HG03378 (cell line): ENCODE measurements at regions not wholly inside any gene's neighbourhood (a gene's known extent, or its start where the extent isn't known, plus 50 kb on each side); places are given as distances from the start of the nearest gene placed in this dataset.

Source experiments
- ATAC-seq: cut with Tn5 transposase; IDR thresholded peaks from one replicate; pipeline ENCODE4 v1.9.1; 2021; ENCODE audit warnings: mild to moderate bottlenecking, moderate library complexity; ENCODE audit not compliant: unreplicated experiment

DNA sequence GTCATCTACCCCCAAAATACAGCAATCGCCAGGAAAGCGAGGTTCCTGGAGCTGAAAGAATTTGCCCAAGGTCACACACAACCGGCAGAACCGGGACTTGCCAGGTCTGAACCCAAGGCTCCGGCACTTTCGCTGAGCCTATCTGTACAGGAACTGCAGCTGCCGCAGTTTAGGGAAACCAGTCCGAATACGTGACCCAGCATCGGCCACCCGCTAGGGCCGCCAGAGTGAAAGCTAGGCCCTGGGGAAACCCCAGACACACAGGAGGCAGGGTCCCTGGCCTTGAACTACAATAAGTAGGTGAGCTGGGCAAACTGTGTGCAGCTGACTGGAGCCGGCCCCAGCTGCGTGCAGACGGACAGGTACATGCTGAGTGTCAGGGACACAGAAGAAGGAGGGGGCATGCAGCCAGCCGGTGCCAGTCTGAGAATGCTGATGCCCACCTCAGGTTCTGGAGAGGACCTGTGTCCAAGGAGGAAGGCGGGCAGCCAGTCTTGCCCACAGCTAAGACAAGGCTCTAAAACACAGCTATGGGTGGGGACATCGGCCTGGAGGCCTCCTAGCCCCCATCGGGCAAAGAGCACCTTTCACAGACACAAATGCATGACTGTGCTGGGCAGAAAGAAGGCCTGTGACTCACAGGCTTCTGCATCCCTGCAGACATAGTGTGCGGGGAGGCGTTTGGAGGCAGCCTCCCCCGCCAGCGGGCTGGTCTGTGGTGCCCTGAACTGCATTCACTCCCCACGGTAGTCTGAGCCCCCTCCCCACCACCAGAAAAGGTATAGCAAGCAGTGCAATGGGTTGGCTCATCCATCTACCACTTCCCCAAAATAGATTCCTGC lies 107.4 kb upstream of the ID2 start:
- peak; percentile 39 for ATAC-seq

DNA sequence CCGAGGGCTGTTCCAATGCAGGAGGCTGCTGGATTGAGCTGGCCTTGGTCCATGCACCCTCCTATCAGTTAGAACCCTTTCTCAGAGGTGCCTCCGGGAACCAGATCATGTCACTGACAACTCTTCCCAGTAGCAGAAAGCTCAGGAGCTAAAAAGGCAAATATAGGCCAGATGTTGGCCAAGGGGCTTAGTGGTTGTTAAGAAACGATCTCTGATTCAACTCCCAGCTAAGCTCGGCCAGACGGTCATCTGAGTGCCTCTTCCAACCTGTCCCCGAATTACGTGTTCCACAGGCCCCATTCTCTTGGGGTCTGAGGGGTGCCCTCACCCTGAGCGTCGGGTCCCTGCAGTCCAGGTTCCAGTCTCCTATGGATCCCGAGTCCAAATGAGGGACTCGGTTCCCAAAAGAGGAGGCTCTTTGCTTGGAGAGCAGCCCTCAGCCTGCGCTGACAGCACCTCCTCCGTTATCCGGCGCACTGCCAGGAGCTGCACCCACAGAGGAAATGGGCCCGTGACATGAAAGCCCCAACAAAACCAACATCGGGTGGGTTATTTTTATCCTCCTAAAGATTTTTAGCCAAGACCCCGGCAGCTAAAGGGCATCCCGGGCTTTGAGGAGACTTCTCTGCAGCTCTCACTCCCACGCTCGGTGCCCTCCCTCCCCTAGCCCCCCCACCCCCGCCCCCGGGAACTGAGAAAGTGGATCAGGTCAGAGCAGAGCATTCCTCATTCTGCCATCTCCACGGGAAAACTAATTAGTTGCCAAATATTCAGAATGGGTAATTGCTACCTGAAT lies 106.6 kb upstream of the ID2 start:
- ATAC-seq, result no peak

DNA sequence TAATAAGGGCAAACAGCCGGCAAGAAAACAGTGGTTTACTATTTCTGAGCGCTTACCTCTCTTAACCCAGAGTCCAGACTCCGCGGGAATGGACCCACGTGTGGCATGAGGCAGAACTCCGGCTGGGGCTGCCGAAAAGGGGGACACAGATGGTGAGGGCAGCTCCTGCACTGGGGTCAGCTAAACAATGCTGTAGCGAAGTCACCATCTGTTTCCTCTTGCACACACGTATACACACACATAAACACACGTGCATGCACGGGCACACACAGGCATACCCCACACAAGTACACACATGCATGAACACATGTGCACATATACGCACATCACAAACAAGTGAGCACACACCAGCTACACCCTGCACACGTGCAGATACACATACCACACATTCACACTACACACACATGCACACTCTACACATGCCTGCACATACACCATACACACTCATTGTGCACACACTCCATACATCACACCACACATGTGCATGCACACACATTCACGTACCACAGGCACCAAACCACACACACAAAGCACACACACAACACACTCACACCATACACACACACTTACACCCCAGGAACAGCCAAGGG lies 105.9 kb upstream of the ID2 start:
- ATAC-seq, result no peak

DNA sequence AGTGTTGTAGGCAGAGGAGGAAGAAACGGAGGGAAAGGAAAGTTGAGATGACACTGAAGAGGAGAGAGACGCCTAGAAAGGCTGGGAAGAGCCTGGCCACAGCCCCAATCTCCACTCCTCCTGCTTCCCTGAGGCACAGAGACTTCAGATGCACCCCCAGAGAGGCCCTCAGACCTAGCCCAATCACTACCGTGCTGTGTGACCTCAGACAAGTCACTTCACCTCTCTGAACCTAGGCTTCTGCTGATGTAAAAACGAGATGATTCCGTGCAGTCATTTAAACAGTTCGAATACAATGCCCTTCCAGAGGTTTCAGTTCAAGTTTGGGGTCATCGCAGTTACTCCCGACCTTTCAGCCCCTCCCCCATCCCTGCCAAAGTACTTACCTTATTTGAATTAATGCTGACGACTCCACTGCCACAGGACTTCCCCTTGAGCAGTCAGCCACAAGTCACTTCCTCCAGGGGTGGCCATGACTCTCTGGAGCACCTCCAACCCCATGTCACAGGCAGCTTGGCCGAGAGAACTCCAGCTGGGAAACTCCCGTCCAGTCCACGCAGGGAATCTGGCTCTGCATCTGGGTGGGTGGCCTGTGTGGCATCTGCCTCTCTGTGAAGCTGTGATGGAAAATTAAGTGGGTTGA lies 105.2 kb upstream of the ID2 start:
- no peak for ATAC-seq

DNA sequence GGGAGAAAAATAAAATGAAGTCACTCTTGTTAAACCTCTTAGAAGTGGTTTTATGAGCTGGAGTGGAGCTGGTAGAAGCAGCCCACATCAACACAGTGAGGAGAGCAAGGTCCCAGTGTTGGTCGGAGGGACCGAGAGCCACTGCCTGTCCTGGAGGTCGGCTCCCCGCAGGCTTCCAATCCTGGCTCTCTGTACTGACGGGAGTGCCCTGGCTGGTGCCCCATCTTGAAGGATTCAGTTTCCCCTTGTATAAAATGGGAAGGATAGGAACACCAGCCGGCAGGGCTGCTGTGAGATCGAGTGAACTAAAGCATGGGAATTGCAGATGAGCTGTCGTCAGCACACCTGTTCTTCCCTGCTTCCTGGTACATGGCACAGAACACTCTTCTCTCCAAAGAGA lies 104.3 kb upstream of the ID2 start:
- ATAC-seq, result no peak

DNA sequence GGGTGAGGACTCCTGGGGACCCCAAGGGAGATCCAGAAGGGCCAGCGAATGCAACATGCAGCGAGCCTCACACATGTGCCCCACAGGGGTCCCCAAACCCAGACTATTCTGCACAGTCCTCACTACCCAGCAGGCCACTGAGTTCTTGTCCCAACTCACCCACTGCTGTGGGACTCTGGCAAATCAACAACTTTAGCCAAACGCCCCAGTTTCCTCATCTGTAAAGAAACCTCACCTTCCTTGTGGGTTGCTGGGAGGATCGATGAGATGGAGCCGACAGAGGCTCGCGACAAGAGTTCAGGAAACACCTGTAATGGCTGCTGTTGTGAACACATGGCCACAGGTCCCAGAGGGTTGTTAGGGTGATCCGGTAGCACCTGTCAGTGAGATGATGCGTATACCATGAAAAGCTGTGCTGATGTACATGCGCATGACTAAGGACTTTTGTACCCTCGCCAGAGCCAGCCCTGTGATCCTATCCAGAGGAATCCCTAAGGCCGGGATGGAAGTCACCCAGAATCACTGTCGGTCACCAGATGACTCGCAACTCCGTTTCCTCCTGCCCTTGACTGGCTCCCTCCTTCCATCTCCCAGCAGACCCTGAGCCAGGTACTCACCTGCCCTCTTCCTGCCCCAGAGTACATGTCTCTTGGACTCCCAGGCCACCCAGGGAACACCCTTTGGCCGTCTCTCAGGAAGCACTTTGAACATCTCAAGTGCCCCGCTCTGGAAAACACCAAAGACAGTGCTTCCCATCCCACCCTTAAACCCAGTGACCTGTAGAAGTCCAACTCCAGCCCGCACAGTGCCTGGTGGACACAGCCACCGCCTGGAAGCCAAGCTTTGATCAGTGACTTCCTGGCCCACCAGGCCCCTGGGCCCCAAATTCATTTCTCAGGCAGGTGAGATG lies 103.3 kb upstream of the ID2 start:
- no peak for ATAC-seq

DNA sequence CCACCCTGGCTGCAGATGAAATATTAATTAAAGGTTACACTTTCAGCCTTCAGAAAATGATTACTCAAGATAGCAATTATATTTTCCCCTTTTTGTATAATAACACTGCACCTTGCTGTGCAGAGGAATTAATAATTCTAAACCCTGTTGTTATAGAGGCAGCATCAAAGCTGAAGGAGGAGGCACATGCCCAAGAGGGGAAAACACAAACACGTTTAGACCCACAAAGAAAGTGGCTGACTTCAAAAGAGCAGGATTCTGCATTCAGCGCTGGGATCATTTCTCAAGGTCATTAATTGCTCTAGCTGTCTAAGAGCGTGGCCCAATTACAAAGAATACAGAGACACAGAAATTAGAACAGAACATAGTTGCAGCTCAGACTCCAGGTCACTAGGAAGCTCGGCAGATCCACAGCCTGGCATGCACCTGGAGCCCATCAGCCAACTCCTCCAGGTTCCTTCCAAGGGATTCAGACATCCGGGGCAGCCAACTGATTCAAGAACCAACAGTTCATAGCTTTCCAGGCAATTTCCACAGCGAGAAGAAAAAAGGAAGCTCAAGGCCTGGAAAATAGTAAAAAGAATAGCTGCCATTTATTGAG lies 102.3 kb upstream of the ID2 start:
- no peak for ATAC-seq

DNA sequence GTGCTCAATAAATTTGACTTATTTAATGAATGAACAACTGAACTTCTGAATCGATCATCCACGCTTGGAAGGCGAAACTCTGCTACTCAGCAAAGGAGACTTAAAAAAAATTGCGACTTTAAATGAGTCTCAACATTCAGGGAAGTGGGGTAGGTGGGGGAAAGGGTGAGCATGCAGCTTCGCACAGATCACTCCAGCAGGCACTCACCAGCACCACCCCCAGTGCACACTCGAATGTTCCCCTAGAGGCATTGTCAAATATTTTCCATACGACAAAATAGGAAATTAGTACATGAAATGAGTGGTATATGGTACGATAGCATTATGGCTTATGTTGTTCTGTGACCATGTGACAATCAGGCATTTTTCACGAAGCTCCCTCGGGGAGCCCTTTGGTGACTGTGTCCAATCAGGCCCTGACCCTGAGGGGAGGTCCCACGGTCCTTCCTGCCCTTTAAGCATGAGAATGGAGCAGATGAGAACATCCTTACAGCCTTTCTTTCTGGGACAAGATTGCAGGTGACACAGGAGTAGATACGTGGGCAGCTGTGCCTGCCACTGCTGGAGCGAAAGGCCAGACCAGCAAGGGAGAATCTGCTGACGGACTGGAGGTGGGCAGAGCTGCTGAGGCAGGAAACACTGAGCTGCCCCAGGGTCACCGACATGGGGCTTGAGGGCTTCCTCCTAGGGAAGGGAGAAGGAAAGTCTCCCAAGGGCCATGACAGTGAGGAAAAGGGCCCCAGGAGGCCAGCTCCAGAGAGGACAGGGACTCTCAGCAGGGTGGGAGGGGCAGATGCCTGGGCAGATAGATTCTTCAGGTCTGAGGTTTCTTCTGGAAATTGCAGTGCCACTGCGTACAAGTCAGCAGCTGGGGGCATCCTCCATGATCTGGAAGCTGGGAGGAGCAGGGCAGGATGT lies 101.3 kb upstream of the ID2 start:
- no peak for ATAC-seq

DNA sequence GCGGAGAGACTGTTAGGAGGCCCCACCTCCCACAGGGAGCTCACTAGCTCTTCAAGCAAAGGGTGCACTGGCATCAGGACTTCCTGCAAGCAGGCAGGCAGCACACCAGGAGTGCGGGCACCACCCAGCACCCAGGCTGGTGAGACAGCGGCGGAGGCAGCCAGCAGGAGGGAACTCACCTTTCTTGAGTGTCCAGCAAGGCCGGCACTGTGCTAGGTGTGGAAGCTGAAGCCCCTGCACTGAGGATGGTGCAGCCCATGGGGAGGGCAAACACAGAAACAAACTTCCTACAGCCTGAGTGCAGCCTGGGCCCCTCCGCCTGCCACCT lies 100.7 kb upstream of the ID2 start:
- ATAC-seq, result no peak

DNA sequence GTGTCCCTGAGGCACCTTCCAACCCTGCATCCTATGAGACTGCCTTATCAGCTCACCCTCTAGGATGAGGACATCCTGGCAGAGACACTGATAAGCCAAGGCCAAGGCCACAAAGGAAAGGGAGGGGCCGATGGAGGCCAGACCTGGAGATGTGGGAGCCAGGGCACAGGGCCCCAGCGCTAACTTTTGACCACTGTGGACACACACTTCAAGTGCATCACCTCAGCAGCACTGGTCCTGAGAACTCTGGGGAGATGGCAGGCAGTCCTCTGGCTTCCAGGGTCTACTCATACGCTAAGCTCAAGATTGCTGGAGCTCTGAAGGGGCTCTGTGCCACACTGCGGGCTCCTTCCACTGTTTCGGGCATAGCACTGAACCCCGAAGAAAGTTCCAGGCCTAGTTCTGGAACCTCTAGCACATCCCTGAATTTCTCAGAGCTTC lies 100.2 kb upstream of the ID2 start:
- ATAC-seq, result no peak

DNA sequence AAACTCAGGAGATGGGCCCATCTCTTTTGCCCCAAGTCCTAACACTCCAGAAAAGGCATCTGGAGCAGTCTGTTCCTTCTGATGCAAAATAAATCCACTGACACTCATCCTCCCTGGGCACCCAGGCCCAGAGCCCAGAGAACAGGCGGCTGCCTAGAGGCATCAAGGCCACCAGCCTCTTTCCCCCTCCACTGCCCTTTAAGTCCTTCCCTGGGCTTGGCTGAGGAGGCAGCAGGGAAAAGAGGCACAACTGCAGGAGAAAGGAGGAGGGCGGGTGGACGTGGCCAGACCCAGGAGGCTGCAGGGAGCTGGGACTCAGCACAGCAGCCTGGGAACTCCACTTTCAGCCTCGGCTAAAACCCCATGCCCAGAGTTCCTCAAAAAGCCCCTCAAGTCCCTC lies 99.7 kb upstream of the ID2 start:
- ATAC-seq, result no peak

DNA sequence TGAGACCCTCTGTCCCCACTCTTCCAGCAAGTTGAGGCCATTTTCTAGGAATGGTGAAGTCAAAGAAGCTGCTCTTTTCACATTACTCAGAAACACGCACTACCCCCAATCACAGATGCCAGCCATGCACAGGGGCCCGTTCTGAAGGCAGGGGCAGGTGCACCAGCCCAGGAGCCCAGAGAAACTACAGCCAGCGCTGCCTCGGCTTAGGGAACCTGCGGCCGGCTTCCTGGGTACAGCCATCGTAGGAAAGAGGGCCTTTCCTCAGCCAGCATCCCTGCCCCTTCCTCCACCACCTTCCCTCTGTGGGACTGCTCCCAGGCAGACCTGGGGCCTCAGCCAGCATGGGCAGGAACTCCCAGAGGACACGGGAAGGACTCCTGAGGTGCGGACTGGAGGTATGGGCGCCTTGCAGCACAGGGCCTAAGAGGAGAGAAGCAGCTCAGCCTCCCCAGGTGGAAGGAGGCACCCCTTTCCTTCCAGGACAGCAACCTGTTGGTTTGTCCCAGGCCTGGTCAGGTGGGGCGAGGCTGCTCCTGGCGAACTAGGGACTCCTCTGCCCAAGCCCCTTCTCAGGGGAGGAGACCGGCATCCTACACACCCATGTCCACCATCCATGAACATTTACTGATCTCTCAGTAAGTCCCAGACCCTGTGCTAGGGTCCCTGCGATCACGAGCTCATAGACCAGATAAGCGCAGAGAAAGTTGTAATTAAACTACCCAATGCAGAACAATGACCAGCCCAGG lies 99.0 kb upstream of the ID2 start:
- no peak for ATAC-seq

DNA sequence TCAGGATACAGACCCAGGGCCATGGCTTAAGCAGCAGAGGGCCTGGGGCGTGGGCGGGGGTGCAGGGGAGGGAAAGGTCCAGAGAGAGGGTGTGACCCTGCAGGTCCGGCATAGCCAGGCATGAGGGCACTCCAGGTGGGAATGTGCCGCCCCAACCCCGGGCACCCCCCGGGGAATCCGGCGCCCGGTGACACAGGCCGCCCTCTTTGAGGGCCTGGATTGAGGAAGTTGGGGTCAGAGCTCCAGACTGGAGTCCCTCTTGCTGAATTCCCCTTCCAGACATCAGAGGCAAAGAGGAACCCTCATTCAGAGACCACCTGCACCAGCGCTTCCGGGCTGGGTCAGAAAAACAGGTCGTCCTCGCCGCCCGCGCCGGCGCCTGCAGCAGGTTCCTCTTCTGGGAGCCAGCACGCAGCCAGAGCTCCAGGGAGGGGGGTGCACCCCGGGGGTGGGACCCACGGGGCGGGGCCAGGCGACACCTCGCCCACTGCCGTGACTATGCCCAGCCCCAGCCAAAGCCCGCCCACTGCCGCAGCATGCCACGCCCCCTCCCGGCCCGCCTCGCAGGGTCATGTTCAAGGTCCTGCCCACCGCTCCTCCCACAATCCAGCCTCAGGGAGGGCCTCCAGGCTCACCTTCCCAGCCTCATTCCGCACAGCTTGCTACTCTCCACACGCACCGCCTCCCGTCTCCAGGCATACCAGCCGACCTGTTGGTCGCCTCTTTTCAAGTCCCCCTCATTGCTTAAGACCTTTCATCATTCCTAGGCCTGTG lies 98.3 kb upstream of the ID2 start:
- peak; percentile 67 for ATAC-seq

DNA sequence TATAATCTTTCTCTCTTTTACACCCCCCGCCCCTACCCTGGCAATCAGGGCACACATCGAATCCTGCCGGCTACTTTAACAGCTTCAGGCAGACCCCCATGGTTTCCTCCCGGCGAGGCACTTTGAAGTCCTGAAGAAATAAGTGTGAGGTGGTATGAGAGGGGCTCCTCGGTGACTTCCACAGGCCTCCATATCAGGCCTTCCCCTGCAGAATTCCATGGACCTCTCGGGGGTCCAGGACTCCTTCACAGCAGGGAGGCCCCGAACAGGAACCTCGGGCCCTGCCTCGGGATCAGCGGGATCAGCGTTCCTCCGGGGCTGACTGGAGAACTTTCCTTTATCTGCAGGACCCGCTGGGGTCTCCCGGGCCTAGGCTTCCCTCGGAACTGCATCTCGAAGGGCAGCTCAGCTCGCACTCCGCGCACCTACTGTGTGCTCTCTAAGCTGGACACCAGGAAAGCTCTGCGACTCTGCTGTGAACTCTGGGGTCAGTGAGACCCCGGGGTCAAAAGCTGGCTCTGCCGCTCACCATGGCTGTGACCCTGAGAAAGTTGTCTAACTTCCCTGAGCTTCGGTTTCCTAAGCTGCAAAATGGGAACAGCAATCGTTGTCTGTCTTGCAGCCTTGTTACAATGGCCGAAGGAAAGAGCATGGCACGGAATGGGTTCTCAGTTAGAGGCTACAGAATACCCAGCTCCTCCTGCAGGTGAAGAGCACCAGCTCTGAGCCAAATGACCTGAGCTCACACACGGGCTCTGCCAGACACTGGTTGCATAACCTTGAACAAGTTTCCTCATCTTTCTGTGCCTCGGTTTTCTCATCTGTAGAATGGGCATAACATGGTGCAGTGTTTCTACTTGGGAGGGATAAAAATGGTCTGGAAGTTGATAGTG lies 97.4 kb upstream of the ID2 start:
- no peak for ATAC-seq

DNA sequence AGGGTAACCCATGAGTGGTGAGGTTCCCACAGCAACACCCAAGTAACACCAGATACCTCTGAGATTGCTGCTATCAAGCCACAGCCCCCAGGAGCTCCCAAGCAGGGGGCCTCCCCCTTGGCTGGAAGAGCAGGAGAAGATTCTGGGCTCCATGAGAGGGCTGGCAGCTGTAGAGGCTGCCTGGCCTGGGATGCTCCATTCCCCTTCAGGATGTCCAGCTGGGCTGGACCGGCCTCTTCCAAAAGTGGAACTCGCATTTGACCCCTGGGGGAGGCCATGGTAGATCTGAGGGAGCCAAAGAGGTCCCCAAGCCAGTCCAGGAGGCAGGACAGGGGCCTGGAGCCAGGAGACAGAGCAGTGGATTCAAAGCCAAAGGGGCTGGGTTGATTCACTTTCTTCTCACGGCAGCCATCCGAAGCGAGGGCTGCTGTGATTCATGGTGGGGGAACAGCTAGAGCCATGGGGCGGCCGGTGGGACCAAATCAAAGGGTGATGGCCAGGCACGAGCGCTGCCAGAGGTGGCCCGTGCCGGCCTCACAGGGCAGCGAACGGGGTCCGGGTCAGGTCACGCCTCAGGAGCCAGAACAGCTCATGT lies 95.3 kb upstream of the ID2 start:
- ATAC-seq, result no peak

DNA sequence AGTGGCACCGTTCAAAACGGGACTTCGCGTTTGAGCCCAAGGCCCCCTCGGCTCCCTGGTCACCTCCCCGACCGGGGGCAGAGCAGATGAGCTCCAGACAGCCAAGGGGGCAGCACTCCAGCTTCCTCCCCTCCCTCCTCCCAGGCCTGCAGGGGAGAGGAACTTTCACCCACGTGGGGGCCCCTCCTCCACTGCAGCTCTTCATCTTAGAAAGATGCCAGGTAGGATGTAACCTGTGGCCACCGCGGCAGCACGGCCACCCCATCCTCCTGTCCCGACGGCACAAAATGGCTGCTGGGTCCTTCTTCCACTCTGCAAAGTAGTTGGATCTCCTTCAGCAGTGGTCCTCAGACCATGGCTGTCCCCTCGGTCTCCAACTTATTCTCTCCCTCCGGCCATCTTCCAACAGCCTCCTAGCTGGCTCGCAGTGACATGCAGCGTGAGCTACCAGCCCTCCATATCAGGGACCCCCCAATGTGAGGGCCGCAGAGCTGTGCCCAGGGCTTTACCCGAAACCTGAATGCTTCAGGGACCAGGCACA lies 94.5 kb upstream of the ID2 start:
- no peak for ATAC-seq
